GM12873 (cell line): ENCODE measurements at regions not wholly inside any gene's neighbourhood (a gene's known extent, or its start where the extent isn't known, plus 50 kb on each side); places are given as distances from the start of the nearest gene placed in this dataset.

Experiments used
- CTCF ChIP-seq: IDR thresholded peaks from 2 replicates; pipeline ENCODE4 v1.5.1; 2012; ENCODE audit warnings: low read depth, mild to moderate bottlenecking, moderate library complexity, low read length, control low read depth; ENCODE audit not compliant: insufficient read depth; ENCODE audit errors: missing control alignments

- TF ChIP-seq CTCF: no peak
These were observed 104.7 kb upstream of the ZNF438 start for GRCh38 chr10:31136386-31136785.

- no peak for TF ChIP-seq CTCF
These were observed 105.5 kb upstream of the ZNF438 start for GRCh38 chr10:31136930-31137885.

- TF ChIP-seq CTCF: no peak
These were observed 106.4 kb upstream of the ZNF438 start for GRCh38 chr10:31138026-31138553.

- TF ChIP-seq CTCF: no peak
These were observed 107.8 kb upstream of the ZNF438 start for GRCh38 chr10:31139497-31139896.

- no peak for TF ChIP-seq CTCF
These were observed 109.1 kb upstream of the ZNF438 start for GRCh38 chr10:31140716-31141115.

GRCh38 chr10:31142026-31142425 is 110.4 kb upstream of the ZNF438 start:
- no peak for TF ChIP-seq CTCF

- no peak for TF ChIP-seq CTCF
These were observed 111.8 kb upstream of the ZNF438 start for GRCh38 chr10:31143331-31143935.
